ENCODE measurements at regions not wholly inside any gene's neighbourhood (a gene's known extent, or its start where the extent isn't known, plus 50 kb on each side); places are given as distances from the start of the nearest gene placed in this dataset.

DNA sequence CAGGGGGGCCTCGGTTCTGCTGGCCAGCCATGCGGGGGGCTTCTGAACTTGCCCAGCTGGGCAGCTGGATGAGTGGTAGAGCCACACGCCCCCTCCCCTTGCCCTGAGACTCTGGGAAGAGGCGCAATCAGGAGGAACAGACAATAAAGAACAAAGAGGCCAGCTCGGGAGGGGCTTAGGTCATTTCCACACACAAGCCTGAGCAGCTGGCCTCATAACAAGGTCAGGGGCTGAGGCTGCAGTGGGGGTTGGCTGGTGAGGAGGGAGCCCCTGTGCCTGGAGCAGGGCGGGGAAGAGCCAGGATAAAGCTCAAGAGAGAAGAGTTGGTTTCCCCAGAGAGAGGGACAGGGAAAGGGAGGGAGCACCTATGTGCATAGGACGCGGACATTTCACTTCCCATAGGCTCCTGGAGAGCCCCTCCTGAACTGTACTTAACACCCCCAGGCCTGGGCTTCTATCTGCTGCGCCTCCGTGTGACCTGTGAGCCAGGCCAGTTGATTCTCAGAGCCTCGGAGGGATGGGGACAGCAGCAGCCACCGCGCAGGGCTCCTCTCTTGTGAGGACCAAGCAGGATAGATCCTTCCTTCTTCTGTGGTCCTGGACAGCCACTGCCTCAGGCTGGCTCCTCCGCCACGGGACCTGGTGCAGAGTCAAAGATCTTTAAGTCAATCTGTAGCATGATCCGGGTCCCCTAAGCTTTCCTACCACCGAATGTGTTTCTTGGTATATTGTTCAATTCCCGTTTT lies 75.3 kb upstream of the GGTA1 start:
- no peaks in the 10 kb centered on the region for H3K9me3 ChIP-seq
- H3K4me1 ChIP-seq, result no peaks in the 10 kb centered on the region
- H3K27me3 ChIP-seq (ENCODE audit: low read depth), result no peaks in the 10 kb centered on the region
- H3K36me3 ChIP-seq, result no peaks in the 10 kb centered on the region
- no peak overlapping the region for H3K4me3 ChIP-seq
- TF ChIP-seq, protein P1, sequence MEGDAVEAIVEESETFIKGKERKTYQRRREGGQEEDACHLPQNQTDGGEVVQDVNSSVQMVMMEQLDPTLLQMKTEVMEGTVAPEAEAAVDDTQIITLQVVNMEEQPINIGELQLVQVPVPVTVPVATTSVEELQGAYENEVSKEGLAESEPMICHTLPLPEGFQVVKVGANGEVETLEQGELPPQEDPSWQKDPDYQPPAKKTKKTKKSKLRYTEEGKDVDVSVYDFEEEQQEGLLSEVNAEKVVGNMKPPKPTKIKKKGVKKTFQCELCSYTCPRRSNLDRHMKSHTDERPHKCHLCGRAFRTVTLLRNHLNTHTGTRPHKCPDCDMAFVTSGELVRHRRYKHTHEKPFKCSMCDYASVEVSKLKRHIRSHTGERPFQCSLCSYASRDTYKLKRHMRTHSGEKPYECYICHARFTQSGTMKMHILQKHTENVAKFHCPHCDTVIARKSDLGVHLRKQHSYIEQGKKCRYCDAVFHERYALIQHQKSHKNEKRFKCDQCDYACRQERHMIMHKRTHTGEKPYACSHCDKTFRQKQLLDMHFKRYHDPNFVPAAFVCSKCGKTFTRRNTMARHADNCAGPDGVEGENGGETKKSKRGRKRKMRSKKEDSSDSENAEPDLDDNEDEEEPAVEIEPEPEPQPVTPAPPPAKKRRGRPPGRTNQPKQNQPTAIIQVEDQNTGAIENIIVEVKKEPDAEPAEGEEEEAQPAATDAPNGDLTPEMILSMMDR (IDR thresholded peaks at IDR 0.05), result no peak
- no peak overlapping the region for H3K27ac ChIP-seq
- intact Hi-C loops (cut with DNase I), result no loop called here
- ATAC-seq, result no peak
- no peak for DNase-seq

DNA sequence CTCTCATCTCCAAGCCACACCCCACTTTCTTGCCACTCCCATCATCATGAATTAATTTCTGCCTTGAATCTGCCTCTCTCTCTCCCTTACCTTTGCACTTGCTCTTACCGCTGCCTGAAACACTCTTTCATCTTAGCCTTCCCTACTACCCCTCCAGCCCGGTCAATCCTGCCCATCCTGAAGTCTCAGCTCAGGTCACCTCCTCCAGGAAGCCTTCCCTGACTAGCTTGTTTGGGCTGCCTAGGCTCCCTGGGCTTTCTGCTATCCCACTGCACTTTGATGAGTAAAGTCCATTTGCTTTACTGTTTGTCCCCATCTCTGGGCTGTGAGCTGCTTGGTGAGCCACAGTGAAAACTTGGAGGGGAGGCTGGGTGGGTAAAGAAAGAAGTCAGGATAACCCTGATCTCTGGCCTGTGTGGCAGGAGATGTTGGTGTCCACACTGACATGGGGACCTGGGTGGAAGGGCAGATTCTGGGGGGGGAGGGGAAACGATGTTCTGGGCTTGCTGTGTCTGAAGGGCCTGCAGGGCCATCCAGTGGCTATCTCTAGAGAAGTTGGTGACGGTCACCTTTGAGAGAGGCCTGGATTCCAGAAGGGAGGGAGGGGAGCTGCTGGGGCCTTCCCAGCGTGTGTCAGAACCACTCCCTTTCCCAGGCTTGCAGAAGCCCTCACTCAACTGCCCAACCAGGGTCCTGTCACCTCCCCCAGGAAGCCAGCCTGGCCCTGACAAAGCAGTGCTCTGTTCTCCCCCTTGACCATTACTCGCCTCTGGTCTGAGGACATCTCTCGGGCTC lies 75.0 kb upstream of the DAB2IP start:
- DNase-seq (no peak), ATAC-seq (no peak)
- H3K36me3 ChIP-seq, result no peaks in the 10 kb centered on the region
- no peaks in the 10 kb centered on the region for H3K27me3 ChIP-seq (ENCODE audit: low read depth)
- intact Hi-C loops (cut with DNase I), result no loop called here
- no peak overlapping the region for H3K27ac ChIP-seq
- H3K4me1 ChIP-seq, result no peaks in the 10 kb centered on the region
- TF ChIP-seq, protein P1 (IDR thresholded peaks at IDR 0.05), result no peak
- no peak overlapping the region for H3K4me3 ChIP-seq
- no peaks in the 10 kb centered on the region for H3K9me3 ChIP-seq

DNA sequence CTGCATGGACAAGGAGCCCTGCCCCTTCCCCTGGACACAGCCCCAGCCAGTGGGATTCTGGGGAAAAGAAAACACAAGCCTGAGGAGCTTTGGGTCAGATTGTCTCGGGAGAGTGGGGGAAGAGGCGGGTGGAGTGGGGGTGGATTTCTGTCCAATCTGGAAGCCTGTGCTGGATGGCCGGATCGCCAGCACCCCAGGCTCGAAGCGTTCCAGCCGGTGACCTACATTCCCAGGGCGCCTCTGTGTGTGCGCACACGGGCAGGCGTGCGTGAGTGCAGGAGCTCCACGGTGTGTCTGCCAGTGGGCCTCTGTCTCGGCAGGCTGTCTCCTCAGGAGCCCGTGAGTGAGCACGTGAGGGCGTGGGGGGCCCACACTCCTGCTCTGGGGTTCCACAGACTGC lies 74.3 kb upstream of the DAB2IP start:
- DNase-seq (no peak), ATAC-seq (no peak)
- H3K36me3 ChIP-seq, result no peaks in the 10 kb centered on the region
- TF ChIP-seq, protein P1 (IDR thresholded peaks at IDR 0.05), result no peak
- H3K27ac ChIP-seq, result no peak overlapping the region
- intact Hi-C loops (cut with DNase I), result no loop called here
- H3K27me3 ChIP-seq (ENCODE audit: low read depth), result no peaks in the 10 kb centered on the region
- no peak overlapping the region for H3K4me3 ChIP-seq
- H3K9me3 ChIP-seq, result no peaks in the 10 kb centered on the region
- H3K4me1 ChIP-seq, result no peaks in the 10 kb centered on the region

DNA sequence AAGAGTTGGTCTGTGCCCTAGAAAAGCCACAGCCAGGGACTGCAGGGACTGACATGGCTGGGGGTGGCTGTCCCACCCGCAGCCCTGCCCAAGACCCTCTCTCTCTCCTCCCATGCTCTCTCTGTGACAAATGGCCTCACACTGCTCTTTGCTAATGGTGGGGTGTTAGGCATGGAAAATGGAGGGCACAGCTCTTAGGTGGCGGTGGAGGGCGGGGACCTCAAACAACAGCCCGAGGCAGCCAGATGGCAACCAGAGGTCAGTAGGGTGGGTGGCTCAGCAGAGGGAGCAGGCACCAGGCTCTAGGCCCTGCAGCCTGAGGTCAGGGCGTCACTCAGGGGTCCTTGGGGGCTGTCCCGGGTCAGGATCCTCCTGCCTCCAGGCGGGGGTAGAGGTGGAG lies 73.9 kb upstream of the DAB2IP start:
- no peak for DNase-seq
- intact Hi-C loops (cut with DNase I), result no loop called here
- no peak for ATAC-seq
- TF ChIP-seq, protein P1 (IDR thresholded peaks at IDR 0.05), result no peak
- no peaks in the 10 kb centered on the region for H3K4me1 ChIP-seq
- no peaks in the 10 kb centered on the region for H3K36me3 ChIP-seq
- no peaks in the 10 kb centered on the region for H3K27me3 ChIP-seq (ENCODE audit: low read depth)
- H3K4me3 ChIP-seq, result no peak overlapping the region
- no peaks in the 10 kb centered on the region for H3K9me3 ChIP-seq
- H3K27ac ChIP-seq, result no peak overlapping the region

DNA sequence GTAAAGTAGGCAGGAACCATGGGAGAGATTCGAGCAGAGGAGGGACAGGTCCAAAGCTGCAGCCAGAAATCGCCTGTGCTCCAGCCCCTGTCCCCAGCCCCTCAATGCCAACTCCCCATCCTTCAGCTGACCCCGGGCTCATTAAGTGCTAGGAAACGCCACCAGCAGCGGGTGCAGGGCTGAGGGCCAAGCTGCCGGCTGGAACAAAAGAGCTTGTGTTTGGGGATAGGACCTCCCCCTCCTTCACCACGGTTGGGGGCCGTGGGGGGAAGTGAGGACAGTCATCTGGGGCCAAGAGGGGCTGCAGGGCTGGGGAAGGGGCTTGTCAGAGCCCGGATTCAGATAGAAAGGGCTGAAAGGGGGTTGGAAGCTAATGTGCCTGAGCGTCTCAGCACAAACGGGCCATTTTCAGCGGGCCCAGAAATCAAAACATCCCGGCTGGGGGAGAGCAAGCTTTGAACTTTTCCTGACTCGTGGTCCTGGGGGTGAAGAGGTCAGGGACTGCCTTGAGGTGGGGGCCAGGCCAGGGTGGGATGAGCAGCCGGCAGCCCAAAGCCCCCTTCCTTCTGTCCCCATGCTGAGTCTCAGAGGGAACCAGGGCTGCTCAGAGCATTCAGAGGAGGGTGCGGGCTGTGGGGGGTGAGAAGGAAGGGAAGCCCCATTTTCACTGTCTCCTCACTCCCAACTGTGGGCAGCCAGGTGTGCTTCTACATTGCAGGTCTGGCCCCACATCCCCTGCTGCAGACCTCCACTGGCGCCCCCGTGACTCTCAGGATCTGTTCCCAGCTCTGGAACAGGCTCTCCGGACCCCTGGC lies 69.4 kb upstream of the DAB2IP start:
- TF ChIP-seq, protein P1 (IDR thresholded peaks at IDR 0.05), result no peak
- intact Hi-C loops (cut with DNase I), result no loop called here
- no peak overlapping the region for H3K4me3 ChIP-seq
- no peak overlapping the region for H3K27ac ChIP-seq
- H3K36me3 ChIP-seq, result no peaks in the 10 kb centered on the region
- no peaks in the 10 kb centered on the region for H3K4me1 ChIP-seq
- no peaks in the 10 kb centered on the region for H3K9me3 ChIP-seq
- DNase-seq (no peak), ATAC-seq (no peak)
- H3K27me3 ChIP-seq (ENCODE audit: low read depth), result no peaks in the 10 kb centered on the region

All from lower lobe of right lung (tissue), 2 donors.